H9 (cell line): ENCODE measurements at regions not wholly inside any gene's neighbourhood (a gene's known extent, or its start where the extent isn't known, plus 50 kb on each side); places are given as distances from the start of the nearest gene placed in this dataset.

Experiments used
- DNase-seq: peaks from one replicate; pipeline ENCODE4 v3.0.0-alpha.2; 2017
- H2AFZ ChIP-seq: one replicate; pipeline ENCODE4 v1.6.1; 2013; ENCODE audit warnings: mild to moderate bottlenecking, low read length, control low read depth, moderate library complexity
- H2AK5ac ChIP-seq: 2 replicates; pipeline ENCODE4 v1.6.1; 2013; ENCODE audit warnings: low read length, control low read depth, mixed read lengths; ENCODE audit not compliant: insufficient read length
- H2BK120ac ChIP-seq: one replicate; pipeline ENCODE4 v1.6.1; 2013; ENCODE audit warnings: low read depth, mild to moderate bottlenecking, low read length, control low read depth, inconsistent platforms; ENCODE audit not compliant: poor library complexity, severe bottlenecking
- H2BK12ac ChIP-seq: 2 replicates; pipeline ENCODE4 v1.6.1; 2013; ENCODE audit warnings: low read length, control low read depth, mixed read lengths, low read depth; ENCODE audit not compliant: insufficient read length
- H2BK15ac ChIP-seq: 2 replicates; pipeline ENCODE4 v1.6.1; 2013; ENCODE audit warnings: low read depth, low read length, control low read depth
- H2BK20ac ChIP-seq: one replicate; pipeline ENCODE4 v1.6.1; 2013; ENCODE audit warnings: low read depth, mild to moderate bottlenecking, low read length, control low read depth, inconsistent platforms; ENCODE audit not compliant: poor library complexity, severe bottlenecking
- H2BK5ac ChIP-seq: 2 replicates; pipeline ENCODE4 v1.6.1; 2013; ENCODE audit warnings: low read length, control low read depth, mixed read lengths; ENCODE audit not compliant: insufficient read length
- H3K14ac ChIP-seq: 2 replicates; pipeline ENCODE4 v1.6.1; 2013; ENCODE audit warnings: low read length, control low read depth; ENCODE audit not compliant: insufficient read depth
- H3K18ac ChIP-seq: 2 replicates; pipeline ENCODE4 v1.6.1; 2013; ENCODE audit warnings: low read depth, mild to moderate bottlenecking, mixed read lengths, low read length, control low read depth; ENCODE audit not compliant: insufficient read length
- H3K23ac ChIP-seq: 2 replicates; pipeline ENCODE4 v1.6.1; 2013; ENCODE audit warnings: low read length, control low read depth, mixed read lengths, low read depth; ENCODE audit not compliant: insufficient read length
- H3K23me2 ChIP-seq: 2 replicates; pipeline ENCODE4 v1.6.1; 2013; ENCODE audit warnings: low read depth, mild to moderate bottlenecking, mixed read lengths, low read length, control low read depth; ENCODE audit not compliant: insufficient read length, poor library complexity, severe bottlenecking
- H3K27ac ChIP-seq: 2 replicates; pipeline ENCODE4 v1.5.1; 2013; ENCODE audit warnings: low read length, control low read depth, mixed read lengths, low read depth; ENCODE audit not compliant: insufficient read length
- H3K27me3 ChIP-seq: 2 replicates; pipeline ENCODE4 v1.6.1; 2013; ENCODE audit warnings: low read length, control low read depth, inconsistent platforms; ENCODE audit not compliant: insufficient read depth
- H3K4ac ChIP-seq: 2 replicates; pipeline ENCODE4 v1.6.1; 2013; ENCODE audit warnings: low read depth, mild to moderate bottlenecking, control low read depth, inconsistent platforms, low read length, moderate library complexity
- H3K4me1 ChIP-seq: 2 replicates; pipeline ENCODE4 v1.6.1; 2013; ENCODE audit warnings: low read length, control low read depth, inconsistent platforms; ENCODE audit not compliant: insufficient read depth
- H3K4me2 ChIP-seq: 2 replicates; pipeline ENCODE4 v1.6.1; 2013; ENCODE audit warnings: low read length, control low read depth, mixed read lengths; ENCODE audit not compliant: insufficient read length, insufficient read depth
- H3K56ac ChIP-seq: 2 replicates; pipeline ENCODE4 v1.6.1; 2013; ENCODE audit warnings: low read depth, mild to moderate bottlenecking, mixed read lengths, low read length, control low read depth; ENCODE audit not compliant: insufficient read length
- H3K79me1 ChIP-seq: 2 replicates; pipeline ENCODE4 v1.6.1; 2013; ENCODE audit warnings: low read depth, mild to moderate bottlenecking, moderate library complexity, low read length, control low read depth, inconsistent platforms; ENCODE audit not compliant: insufficient read depth, poor library complexity, severe bottlenecking
- H3K79me2 ChIP-seq: 2 replicates; pipeline ENCODE4 v1.6.1; 2013; ENCODE audit warnings: low read length, control low read depth, inconsistent platforms; ENCODE audit not compliant: insufficient read depth
- H3K9ac ChIP-seq: 2 replicates; pipeline ENCODE4 v1.6.1; 2013; ENCODE audit warnings: low read length, control low read depth, mixed read lengths; ENCODE audit not compliant: insufficient read length; ENCODE audit errors: extremely low read depth
- H3K9me3 ChIP-seq: one replicate; pipeline ENCODE4 v1.6.1; 2013; ENCODE audit warnings: low read depth, low read length, inconsistent platforms; ENCODE audit not compliant: control insufficient read depth
- H3T11ph ChIP-seq: one replicate; pipeline ENCODE4 v1.6.1; 2013; ENCODE audit warnings: mild to moderate bottlenecking, low read length, control low read depth, inconsistent platforms
- H4K20me1 ChIP-seq: one replicate; pipeline ENCODE4 v1.6.1; 2013; ENCODE audit not compliant: control insufficient read depth, insufficient read length, insufficient read depth
- H4K5ac ChIP-seq: 2 replicates; pipeline ENCODE4 v1.6.1; 2013; ENCODE audit warnings: low read depth, mild to moderate bottlenecking, mixed read lengths, low read length, control low read depth; ENCODE audit not compliant: insufficient read length
- H4K8ac ChIP-seq: replicated peaks from 2 replicates; pipeline ENCODE4 v1.6.1; 2013; ENCODE audit warnings: low read length, control low read depth, mixed read lengths, low read depth; ENCODE audit not compliant: insufficient read length
- H4K91ac ChIP-seq: 2 replicates; pipeline ENCODE4 v1.6.1; 2013; ENCODE audit warnings: low read depth, mild to moderate bottlenecking, moderate library complexity, mixed read lengths, low read length, control low read depth; ENCODE audit not compliant: insufficient read length
- H3K27ac Mint-ChIP-seq, 3 experiments: 2 replicates in 2 of 3; 3 replicates in 1 of 3; pipeline ENCODE4 v1.8.0; 2020 to 2021; ENCODE audit warnings: mixed read lengths in 3 of 3, mild to moderate bottlenecking in 1 of 3, moderate library complexity in 1 of 3
- H3K27me3 Mint-ChIP-seq: 2 replicates; pipeline ENCODE4 v1.8.0; 2021; ENCODE audit warnings: low read depth, mild to moderate bottlenecking, moderate library complexity, mixed read lengths
- H3K36me3 Mint-ChIP-seq, 3 experiments: 2 replicates in 2 of 3; 3 replicates in 1 of 3; pipeline ENCODE4 v1.8.0; 2020 to 2021; ENCODE audit warnings: low read depth in 3 of 3, mixed read lengths in 3 of 3; ENCODE audit not compliant: insufficient read depth in 1 of 3
- H3K4me1 Mint-ChIP-seq, 2 experiments: 2 replicates each; pipeline ENCODE4 v1.8.0; 2020; ENCODE audit warnings: mixed read lengths in 2 of 2
- H3K4me3 Mint-ChIP-seq, 2 experiments: 2 replicates in 1 of 2; 3 replicates in 1 of 2; pipeline ENCODE4 v1.8.0; 2020 to 2021; ENCODE audit warnings: mild to moderate bottlenecking in 2 of 2, mixed read lengths in 2 of 2, moderate library complexity in 1 of 2
- H3K9me3 Mint-ChIP-seq, 2 experiments: 2 replicates in 1 of 2; 3 replicates in 1 of 2; pipeline ENCODE4 v1.8.0; 2020; ENCODE audit warnings: mild to moderate bottlenecking in 2 of 2, mixed read lengths in 2 of 2, moderate library complexity in 1 of 2
- WGBS: extraction: QIAGEN DNeasy Blood & Tissue Kit; methylation state at CpG from one replicate; pipeline ENCODE4 v1.1.7; 2013; ENCODE audit warnings: missing lambda C conversion rate, low lambda C conversion rate, mixed read lengths; ENCODE audit not compliant: insufficient read length; ENCODE audit errors: extremely low coverage; 5-methylcytosine and 5-hydroxymethylcytosine counted together
- TF ChIP-seq, protein P1 (sequence below): fragments of 200-600 bp; sonication (generic); conservative IDR thresholded peaks from 3 replicates; pipeline ENCODE4 v1.8.0; 2021; ENCODE audit warnings: antibody characterized with exemption, mild to moderate bottlenecking

DNA sequence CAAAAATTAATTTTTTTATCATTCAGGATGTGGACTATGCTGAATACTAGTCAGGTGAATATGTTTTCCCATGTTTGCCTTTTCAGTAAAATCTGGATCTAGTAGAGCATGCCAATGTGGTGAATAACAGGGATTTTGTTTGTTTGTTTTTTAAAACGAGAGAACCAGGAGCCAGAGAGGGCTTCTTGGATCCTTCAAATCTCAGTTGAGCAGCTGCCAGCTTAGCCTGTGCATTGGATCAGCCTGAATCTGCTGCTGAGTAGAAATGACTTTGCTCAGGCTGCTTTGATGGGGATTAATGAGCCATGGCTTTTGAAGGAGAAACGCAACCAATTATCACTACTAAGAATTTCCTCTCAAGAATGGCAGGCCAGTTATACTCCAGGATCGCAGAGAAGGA, 493.8 kb downstream of the ARL4A start:
- no peak overlapping the region for H3K23ac ChIP-seq
- Mint-ChIP-seq H3K36me3 (no peaks in the 10 kb centered on the region), H3K4me3 (no peak overlapping the region), H3K4me1 (peaks cover 5 to 6% of the 10 kb centered on the region in 2 experiments), H3K27me3 (no peaks in the 10 kb centered on the region), H3K27ac (no peak overlapping the region), H3K9me3 (no peaks in the 10 kb centered on the region)
- TF ChIP-seq, protein P1, sequence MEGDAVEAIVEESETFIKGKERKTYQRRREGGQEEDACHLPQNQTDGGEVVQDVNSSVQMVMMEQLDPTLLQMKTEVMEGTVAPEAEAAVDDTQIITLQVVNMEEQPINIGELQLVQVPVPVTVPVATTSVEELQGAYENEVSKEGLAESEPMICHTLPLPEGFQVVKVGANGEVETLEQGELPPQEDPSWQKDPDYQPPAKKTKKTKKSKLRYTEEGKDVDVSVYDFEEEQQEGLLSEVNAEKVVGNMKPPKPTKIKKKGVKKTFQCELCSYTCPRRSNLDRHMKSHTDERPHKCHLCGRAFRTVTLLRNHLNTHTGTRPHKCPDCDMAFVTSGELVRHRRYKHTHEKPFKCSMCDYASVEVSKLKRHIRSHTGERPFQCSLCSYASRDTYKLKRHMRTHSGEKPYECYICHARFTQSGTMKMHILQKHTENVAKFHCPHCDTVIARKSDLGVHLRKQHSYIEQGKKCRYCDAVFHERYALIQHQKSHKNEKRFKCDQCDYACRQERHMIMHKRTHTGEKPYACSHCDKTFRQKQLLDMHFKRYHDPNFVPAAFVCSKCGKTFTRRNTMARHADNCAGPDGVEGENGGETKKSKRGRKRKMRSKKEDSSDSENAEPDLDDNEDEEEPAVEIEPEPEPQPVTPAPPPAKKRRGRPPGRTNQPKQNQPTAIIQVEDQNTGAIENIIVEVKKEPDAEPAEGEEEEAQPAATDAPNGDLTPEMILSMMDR = no peak
- DNase-seq = no peak
- H4K5ac ChIP-seq = no peak overlapping the region
- no peak overlapping the region for H2BK12ac ChIP-seq
- no peak overlapping the region for H2AFZ ChIP-seq
- no peak overlapping the region for H3K4ac ChIP-seq
- no peak overlapping the region for H2BK5ac ChIP-seq
- H3K9me3 ChIP-seq = no peaks in the 10 kb centered on the region
- no peak overlapping the region for H3K18ac ChIP-seq
- no peak overlapping the region for H3K27ac ChIP-seq
- H4K8ac ChIP-seq = no peak overlapping the region
- no peak overlapping the region for H3K56ac ChIP-seq
- H2BK120ac ChIP-seq = no peak overlapping the region
- no peaks in the 10 kb centered on the region for H3K4me1 ChIP-seq
- no peaks in the 10 kb centered on the region for H3K79me1 ChIP-seq
- H2AK5ac ChIP-seq = no peak overlapping the region
- no peaks in the 10 kb centered on the region for H3K23me2 ChIP-seq
- H3K9ac ChIP-seq = no peak overlapping the region
- no peak overlapping the region for H3K14ac ChIP-seq
- no peak overlapping the region for H3K4me2 ChIP-seq
- H4K91ac ChIP-seq = no peak overlapping the region
- H3K79me2 ChIP-seq = no peaks in the 10 kb centered on the region
- H3K27me3 ChIP-seq = no peaks in the 10 kb centered on the region
- H4K20me1 ChIP-seq = no peaks in the 10 kb centered on the region
- no peak overlapping the region for H3T11ph ChIP-seq
- no peak overlapping the region for H2BK20ac ChIP-seq
- H2BK15ac ChIP-seq = no peak overlapping the region
- no CpG with 5 or more reads among the region's 3 CpGs for WGBS
